ENCODE measurements at regions not wholly inside any gene's neighbourhood (a gene's known extent, or its start where the extent isn't known, plus 50 kb on each side); places are given as distances from the start of the nearest gene placed in this dataset.

DNA sequence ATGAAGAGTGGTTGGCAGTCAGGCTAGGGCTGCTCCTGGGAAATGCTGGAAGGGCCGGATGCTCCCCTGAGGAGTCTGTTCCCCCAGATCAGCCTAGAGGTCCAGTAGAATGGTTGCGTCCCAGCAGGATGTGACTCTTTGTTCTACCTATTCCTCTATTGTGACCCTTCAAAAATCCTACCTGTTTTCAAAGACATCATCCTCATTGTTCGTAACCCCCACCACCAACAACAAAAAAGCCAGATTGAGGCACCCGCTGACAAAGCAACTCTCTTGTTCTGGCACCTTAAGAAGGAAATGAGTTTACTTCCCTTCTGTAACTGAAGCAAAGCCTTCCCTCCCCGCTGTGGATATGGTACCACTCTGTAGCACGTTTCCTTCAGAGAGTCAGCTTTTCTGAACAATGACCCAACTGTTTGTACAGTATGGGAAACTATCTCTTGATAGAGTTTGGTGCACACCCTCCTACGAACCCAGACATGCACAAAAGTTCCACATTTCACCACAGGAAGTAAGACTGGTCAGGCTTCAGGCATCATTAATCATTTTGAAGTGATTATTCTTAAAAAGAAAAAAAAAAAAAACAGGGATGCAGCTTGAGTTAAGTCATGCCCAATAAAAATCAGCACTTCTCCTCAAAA lies 207.2 kb downstream of the ENC1 start:
- H3K4me3 ChIP-seq (ENCODE audit: low read depth, low read length): no peak overlapping the region
- TF ChIP-seq, protein P1, sequence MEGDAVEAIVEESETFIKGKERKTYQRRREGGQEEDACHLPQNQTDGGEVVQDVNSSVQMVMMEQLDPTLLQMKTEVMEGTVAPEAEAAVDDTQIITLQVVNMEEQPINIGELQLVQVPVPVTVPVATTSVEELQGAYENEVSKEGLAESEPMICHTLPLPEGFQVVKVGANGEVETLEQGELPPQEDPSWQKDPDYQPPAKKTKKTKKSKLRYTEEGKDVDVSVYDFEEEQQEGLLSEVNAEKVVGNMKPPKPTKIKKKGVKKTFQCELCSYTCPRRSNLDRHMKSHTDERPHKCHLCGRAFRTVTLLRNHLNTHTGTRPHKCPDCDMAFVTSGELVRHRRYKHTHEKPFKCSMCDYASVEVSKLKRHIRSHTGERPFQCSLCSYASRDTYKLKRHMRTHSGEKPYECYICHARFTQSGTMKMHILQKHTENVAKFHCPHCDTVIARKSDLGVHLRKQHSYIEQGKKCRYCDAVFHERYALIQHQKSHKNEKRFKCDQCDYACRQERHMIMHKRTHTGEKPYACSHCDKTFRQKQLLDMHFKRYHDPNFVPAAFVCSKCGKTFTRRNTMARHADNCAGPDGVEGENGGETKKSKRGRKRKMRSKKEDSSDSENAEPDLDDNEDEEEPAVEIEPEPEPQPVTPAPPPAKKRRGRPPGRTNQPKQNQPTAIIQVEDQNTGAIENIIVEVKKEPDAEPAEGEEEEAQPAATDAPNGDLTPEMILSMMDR (IDR thresholded peaks at IDR 0.05; ENCODE audit: borderline replicate concordance, insufficient read depth, low read depth, low read length): no peak

DNA sequence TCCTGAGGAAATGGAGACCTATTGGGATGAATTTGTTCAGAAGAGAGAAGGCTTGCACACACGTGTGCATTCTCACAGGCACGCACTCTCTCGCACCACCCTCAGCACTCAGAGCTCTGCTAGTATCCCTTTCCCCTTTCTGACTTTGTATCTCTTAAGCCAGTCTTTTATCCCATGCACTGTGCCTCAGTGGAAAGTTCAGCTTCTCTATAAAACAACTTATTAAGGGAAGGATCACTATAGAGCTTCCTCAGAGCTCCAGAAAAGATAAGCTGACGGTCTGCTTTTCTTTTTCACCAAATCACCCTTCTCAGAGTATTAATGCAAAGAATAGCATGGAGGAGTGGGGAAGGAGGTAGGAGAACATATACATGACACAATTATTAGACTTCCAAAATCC lies 207.8 kb downstream of the ENC1 start:
- TF ChIP-seq, protein P1 (IDR thresholded peaks at IDR 0.05; ENCODE audit: borderline replicate concordance, insufficient read depth, low read depth, low read length): no peak

GRCh38 chr5:74432216-74432615 lies 208.3 kb downstream of the ENC1 start:
- TF ChIP-seq, protein P1 (IDR thresholded peaks at IDR 0.05; ENCODE audit: borderline replicate concordance, insufficient read depth, low read depth, low read length): no peak
- H3K4me3 ChIP-seq (ENCODE audit: low read depth, low read length): no peak overlapping the region

More for the DNA sequence above, 207.8 kb downstream of the ENC1 start:
- no peak overlapping the region for H3K4me3 ChIP-seq (ENCODE audit: low read depth, low read length)

DNA sequence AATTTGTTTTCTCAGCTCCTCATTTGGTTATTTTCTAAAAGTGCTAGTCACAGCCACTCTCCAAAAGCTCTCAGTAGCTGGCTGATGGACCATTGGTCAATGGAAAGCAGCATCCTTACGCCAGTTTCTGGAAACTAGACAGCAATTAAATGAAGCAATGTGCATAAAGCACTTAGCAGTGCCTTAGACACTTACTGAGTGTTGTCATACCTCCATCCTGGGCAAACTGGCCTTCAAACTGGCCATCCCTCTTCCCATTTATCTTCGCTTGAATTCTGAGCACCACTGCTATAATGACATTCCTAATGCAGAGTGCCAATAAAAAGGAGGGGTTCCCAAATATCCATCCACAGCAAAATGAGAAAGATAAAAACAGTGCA lies 209.2 kb downstream of the ENC1 start:
- TF ChIP-seq, protein P1 (IDR thresholded peaks at IDR 0.05; ENCODE audit: borderline replicate concordance, insufficient read depth, low read depth, low read length): no peak
- H3K4me3 ChIP-seq (ENCODE audit: low read depth, low read length): no peak overlapping the region

GRCh38 chr5:74430631-74431289 lies 209.8 kb downstream of the ENC1 start:
- no peak overlapping the region for H3K4me3 ChIP-seq (ENCODE audit: low read depth, low read length)

GRCh38 chr5:74429495-74429894 lies 211.0 kb downstream of the ENC1 start:
- no peak overlapping the region for H3K4me3 ChIP-seq (ENCODE audit: low read depth, low read length)
- TF ChIP-seq, protein P1 (IDR thresholded peaks at IDR 0.05; ENCODE audit: borderline replicate concordance, insufficient read depth, low read depth, low read length): no peak

More at GRCh38 chr5:74430631-74431289, 209.8 kb downstream of the ENC1 start:
- TF ChIP-seq, protein P1 (IDR thresholded peaks at IDR 0.05; ENCODE audit: borderline replicate concordance, insufficient read depth, low read depth, low read length): no peak

GRCh38 chr5:74428876-74429275 lies 211.7 kb downstream of the ENC1 start:
- TF ChIP-seq, protein P1 (IDR thresholded peaks at IDR 0.05; ENCODE audit: borderline replicate concordance, insufficient read depth, low read depth, low read length): no peak
- no peak overlapping the region for H3K4me3 ChIP-seq (ENCODE audit: low read depth, low read length)
